ENCODE measurements at regions not wholly inside any gene's neighbourhood (a gene's known extent, or its start where the extent isn't known, plus 50 kb on each side); places are given as distances from the start of the nearest gene placed in this dataset.

DNA sequence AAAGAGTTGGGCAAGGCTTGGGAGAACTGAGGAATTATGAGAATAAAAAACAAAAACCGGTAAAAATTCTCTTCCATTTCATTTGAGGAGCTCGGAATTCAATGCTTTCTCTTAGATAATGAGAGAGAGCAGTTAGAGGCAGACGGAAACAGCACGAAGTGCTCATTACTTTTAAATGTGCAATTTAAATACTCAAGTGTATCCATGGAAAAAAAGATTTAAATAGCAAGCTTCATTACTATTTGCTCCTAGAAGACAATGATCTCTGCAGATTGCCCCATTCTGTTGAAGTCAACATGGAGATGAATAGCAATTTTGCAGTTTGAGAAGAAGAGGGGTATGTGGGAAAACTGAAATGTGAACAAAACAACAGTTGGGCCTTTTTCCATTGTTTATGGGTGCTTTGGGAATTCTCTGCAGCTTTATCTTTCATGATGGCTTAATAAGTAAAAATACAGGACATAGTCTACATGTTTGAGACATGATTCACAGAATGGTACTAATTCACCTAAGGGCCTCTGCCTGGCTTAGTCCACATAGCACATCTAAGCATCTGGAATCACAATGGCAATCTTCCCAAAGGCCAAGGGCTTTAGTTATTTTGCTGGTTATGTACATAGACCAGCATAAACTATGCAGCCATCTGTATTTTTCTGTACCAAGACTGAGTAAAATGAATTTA lies 512.7 kb upstream of the FAT1 start:
- TF ChIP-seq, protein P1, sequence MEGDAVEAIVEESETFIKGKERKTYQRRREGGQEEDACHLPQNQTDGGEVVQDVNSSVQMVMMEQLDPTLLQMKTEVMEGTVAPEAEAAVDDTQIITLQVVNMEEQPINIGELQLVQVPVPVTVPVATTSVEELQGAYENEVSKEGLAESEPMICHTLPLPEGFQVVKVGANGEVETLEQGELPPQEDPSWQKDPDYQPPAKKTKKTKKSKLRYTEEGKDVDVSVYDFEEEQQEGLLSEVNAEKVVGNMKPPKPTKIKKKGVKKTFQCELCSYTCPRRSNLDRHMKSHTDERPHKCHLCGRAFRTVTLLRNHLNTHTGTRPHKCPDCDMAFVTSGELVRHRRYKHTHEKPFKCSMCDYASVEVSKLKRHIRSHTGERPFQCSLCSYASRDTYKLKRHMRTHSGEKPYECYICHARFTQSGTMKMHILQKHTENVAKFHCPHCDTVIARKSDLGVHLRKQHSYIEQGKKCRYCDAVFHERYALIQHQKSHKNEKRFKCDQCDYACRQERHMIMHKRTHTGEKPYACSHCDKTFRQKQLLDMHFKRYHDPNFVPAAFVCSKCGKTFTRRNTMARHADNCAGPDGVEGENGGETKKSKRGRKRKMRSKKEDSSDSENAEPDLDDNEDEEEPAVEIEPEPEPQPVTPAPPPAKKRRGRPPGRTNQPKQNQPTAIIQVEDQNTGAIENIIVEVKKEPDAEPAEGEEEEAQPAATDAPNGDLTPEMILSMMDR (IDR thresholded peaks at IDR 0.05) = no peak
- TF ChIP-seq POLR2A (IDR thresholded peaks at IDR 0.05) = no peak
- no peak for ATAC-seq

DNA sequence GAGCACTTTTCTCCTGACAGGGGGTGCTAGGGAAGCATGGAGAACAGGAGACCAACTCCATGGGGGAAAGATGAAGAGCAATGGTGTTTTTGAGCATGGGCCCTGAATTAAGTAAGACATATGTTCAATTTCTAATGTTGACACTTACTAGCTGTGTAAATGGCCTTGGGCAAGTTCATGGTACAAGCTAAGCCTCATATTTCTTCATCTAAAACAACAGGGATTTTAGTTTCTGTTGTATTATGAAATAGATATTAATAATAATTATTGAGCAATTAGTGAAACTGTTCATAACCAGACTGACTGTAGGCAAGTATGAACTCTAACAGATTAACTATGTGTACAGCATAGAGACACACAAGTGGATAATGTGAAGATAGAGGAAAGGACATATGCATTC lies 515.0 kb upstream of the FAT1 start:
- TF ChIP-seq, protein P1 (IDR thresholded peaks at IDR 0.05) = no peak
- no peak for TF ChIP-seq POLR2A (IDR thresholded peaks at IDR 0.05)
- ATAC-seq (no peak), DNase-seq (no peak)
- intact Hi-C loops (cut with DNase I) = no loop called here
- H3K36me3 ChIP-seq (replicated peaks in 1 of 2; ENCODE audit: insufficient read depth in 1 of 2, low read depth in 2 of 2) = no peaks in the 10 kb centered on the region
- H3K4me1 ChIP-seq = no peaks in the 10 kb centered on the region
- H3K9me3 ChIP-seq = no peaks in the 10 kb centered on the region
- no peak overlapping the region for H3K4me3 ChIP-seq
- no peaks in the 10 kb centered on the region for H3K27me3 ChIP-seq
- no peak overlapping the region for H3K27ac ChIP-seq

More for the DNA sequence above, 512.7 kb upstream of the FAT1 start:
- Histone ChIP-seq H3K27ac (no peak overlapping the region), H3K4me1 (no peaks in the 10 kb centered on the region), H3K4me3 (no peak overlapping the region), H3K9me3 (no peaks in the 10 kb centered on the region), H3K36me3 (replicated peaks in 1 of 2; ENCODE audit: insufficient read depth in 1 of 2, low read depth in 2 of 2) (no peaks in the 10 kb centered on the region), H3K27me3 (no peaks in the 10 kb centered on the region)
- DNase-seq = no peak
- WGBS, 2 donors = 78 to 88% methylated on average over 4 of the region's 4 CpGs
- intact Hi-C loops (cut with DNase I) = no loop called here

DNA sequence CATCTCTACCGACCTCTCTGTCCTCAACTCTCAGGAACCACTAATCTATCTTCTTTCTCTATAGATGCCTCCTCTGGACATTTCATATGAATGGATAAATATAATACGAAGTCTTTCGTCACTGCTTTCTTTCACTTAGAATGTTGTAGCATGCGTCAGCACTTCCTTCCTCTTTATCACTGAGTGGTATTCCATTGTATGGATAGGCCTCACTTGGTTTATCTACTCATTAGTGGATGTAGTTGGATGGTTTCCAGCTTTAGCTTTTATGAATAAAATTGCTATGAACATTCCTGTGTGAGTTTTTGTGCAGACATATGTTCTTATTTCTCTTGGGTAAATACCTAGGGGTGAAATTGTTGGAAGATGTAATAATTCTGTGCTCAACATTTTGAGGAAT lies 528.2 kb upstream of the FAT1 start:
- no peaks in the 10 kb centered on the region for H3K36me3 ChIP-seq (replicated peaks in 1 of 2; ENCODE audit: insufficient read depth in 1 of 2, low read depth in 2 of 2)
- H3K27me3 ChIP-seq = no peaks in the 10 kb centered on the region
- H3K27ac ChIP-seq = no peak overlapping the region
- no peak for TF ChIP-seq POLR2A (IDR thresholded peaks at IDR 0.05)
- TF ChIP-seq, protein P1 (IDR thresholded peaks at IDR 0.05) = no peak
- H3K4me3 ChIP-seq = no peak overlapping the region
- ATAC-seq (no peak), DNase-seq (no peak)
- intact Hi-C loops (cut with DNase I) = no loop called here
- no peaks in the 10 kb centered on the region for H3K4me1 ChIP-seq
- H3K9me3 ChIP-seq = no peaks in the 10 kb centered on the region
- WGBS, 2 donors = 78 to 91% methylated on average over 4 of the region's 4 CpGs

DNA sequence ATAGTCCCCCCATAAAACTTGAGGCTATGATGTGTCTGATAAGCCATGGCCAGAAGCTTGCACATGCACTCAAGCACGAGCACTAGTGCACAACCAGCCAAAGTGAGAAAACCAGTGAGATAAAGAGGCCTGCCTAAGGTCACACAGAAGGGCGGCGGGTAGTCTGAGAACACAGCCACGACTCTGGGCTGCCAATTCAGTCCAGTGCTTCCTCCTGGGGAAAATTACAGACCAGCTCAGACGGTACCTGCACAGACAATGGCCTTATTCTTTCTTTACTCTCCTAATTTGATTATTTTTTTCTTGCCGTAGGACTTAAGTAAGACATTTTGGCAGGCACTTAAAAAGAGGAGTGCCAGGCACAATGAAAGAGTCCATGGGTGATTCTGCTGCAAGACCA lies 533.2 kb upstream of the FAT1 start:
- WGBS, 2 donors = 52 to 72% methylated on average over 6 of the region's 6 CpGs
- no peak for DNase-seq

More for the DNA sequence above, 533.2 kb upstream of the FAT1 start:
- Histone ChIP-seq H3K27ac (no peak overlapping the region), H3K27me3 (no peaks in the 10 kb centered on the region), H3K4me1 (no peaks in the 10 kb centered on the region), H3K36me3 (replicated peaks in 1 of 2; ENCODE audit: insufficient read depth in 1 of 2, low read depth in 2 of 2) (no peaks in the 10 kb centered on the region), H3K4me3 (no peak overlapping the region), H3K9me3 (no peaks in the 10 kb centered on the region)
- intact Hi-C loops (cut with DNase I) = no loop called here
- TF ChIP-seq, protein P1 (IDR thresholded peaks at IDR 0.05) = no peak
- TF ChIP-seq POLR2A (IDR thresholded peaks at IDR 0.05) = no peak
- no peak for ATAC-seq

Measured in body of pancreas (tissue), 4 donors.